GM19455 (cell line): ENCODE measurements at regions not wholly inside any gene's neighbourhood (a gene's known extent, or its start where the extent isn't known, plus 50 kb on each side); places are given as distances from the start of the nearest gene placed in this dataset.

ENCODE experiments used
- ATAC-seq: cut with Tn5 transposase; IDR thresholded peaks from one replicate; pipeline ENCODE4 v1.9.1; 2021; ENCODE audit not compliant: unreplicated experiment

- ATAC-seq: no peak
Measured at GRCh38 chr10:113285305-113285704, 267.5 kb upstream of the HABP2 start.

- ATAC-seq: no peak
Measured at GRCh38 chr10:113287592-113287991, 265.3 kb upstream of the HABP2 start.

- no peak for ATAC-seq
Measured at GRCh38 chr10:113290137-113290536, 262.7 kb upstream of the HABP2 start.

- ATAC-seq: no peak
Measured at GRCh38 chr10:113291413-113291812, 261.4 kb upstream of the HABP2 start.

- ATAC-seq: no peak
Measured at GRCh38 chr10:113292086-113292485, 260.8 kb upstream of the HABP2 start.

GRCh38 chr10:113292743-113293142, 260.1 kb upstream of the HABP2 start:
- no peak for ATAC-seq

GRCh38 chr10:113293167-113293566, 259.7 kb upstream of the HABP2 start:
- no peak for ATAC-seq

- ATAC-seq: no peak
Measured at GRCh38 chr10:113294868-113295267, 258.0 kb upstream of the HABP2 start.

- ATAC-seq: no peak
Measured at GRCh38 chr10:113297226-113297625, 255.6 kb upstream of the HABP2 start.

GRCh38 chr10:113298616-113299015, 254.2 kb upstream of the HABP2 start:
- no peak for ATAC-seq

- ATAC-seq: no peak
Measured at GRCh38 chr10:113300201-113300600, 252.7 kb upstream of the HABP2 start.

- no peak for ATAC-seq
Measured at GRCh38 chr10:113300617-113301016, 252.2 kb upstream of the HABP2 start.

GRCh38 chr10:113301342-113301984, 251.4 kb upstream of the HABP2 start:
- no peak for ATAC-seq

GRCh38 chr10:113302062-113302461, 250.8 kb upstream of the HABP2 start:
- no peak for ATAC-seq

GRCh38 chr10:113303544-113304146, 249.2 kb upstream of the HABP2 start:
- ATAC-seq: no peak

GRCh38 chr10:113304726-113305125, 248.1 kb upstream of the HABP2 start:
- no peak for ATAC-seq

- ATAC-seq: no peak
Measured at GRCh38 chr10:113305871-113306270, 247.0 kb upstream of the HABP2 start.

GRCh38 chr10:113309791-113310190, 243.1 kb upstream of the HABP2 start:
- no peak for ATAC-seq

- ATAC-seq: no peak
Measured at GRCh38 chr10:113310347-113310746, 242.5 kb upstream of the HABP2 start.

GRCh38 chr10:113313048-113313602, 239.7 kb upstream of the HABP2 start:
- ATAC-seq: no peak

GRCh38 chr10:113313722-113314121, 239.1 kb upstream of the HABP2 start:
- ATAC-seq: no peak

- no peak for ATAC-seq
Measured at GRCh38 chr10:113316506-113316905, 236.3 kb upstream of the HABP2 start.

- no peak for ATAC-seq
Measured at GRCh38 chr10:113317489-113317888, 235.4 kb upstream of the HABP2 start.
